GM10266 (cell line): ENCODE measurements at regions not wholly inside any gene's neighbourhood (a gene's known extent, or its start where the extent isn't known, plus 50 kb on each side); places are given as distances from the start of the nearest gene placed in this dataset.
A peak's percentile ranks its signal among the peaks of the same experiment; 100 is the strongest.

ENCODE experiments used
- DNase-seq: peaks from one replicate; pipeline ENCODE4 v3.0.0; 2012; ENCODE audit errors: extremely low spot score
- TF ChIP-seq, protein P1 (sequence below): IDR thresholded peaks from 2 replicates; pipeline ENCODE4 v1.5.1; 2012; ENCODE audit warnings: mild to moderate bottlenecking, low read depth; ENCODE audit not compliant: control insufficient read depth, insufficient read depth; ENCODE audit errors: missing control alignments

GRCh38 chr11:104713401-104713800 is 184.9 kb downstream of the CASP12 start:
- TF ChIP-seq, protein P1, sequence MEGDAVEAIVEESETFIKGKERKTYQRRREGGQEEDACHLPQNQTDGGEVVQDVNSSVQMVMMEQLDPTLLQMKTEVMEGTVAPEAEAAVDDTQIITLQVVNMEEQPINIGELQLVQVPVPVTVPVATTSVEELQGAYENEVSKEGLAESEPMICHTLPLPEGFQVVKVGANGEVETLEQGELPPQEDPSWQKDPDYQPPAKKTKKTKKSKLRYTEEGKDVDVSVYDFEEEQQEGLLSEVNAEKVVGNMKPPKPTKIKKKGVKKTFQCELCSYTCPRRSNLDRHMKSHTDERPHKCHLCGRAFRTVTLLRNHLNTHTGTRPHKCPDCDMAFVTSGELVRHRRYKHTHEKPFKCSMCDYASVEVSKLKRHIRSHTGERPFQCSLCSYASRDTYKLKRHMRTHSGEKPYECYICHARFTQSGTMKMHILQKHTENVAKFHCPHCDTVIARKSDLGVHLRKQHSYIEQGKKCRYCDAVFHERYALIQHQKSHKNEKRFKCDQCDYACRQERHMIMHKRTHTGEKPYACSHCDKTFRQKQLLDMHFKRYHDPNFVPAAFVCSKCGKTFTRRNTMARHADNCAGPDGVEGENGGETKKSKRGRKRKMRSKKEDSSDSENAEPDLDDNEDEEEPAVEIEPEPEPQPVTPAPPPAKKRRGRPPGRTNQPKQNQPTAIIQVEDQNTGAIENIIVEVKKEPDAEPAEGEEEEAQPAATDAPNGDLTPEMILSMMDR = no peak

GRCh38 chr11:104705490-104706190 is 192.6 kb downstream of the CASP12 start:
- DNase-seq = peak; percentile 16
- TF ChIP-seq, protein P1 = no peak

More at GRCh38 chr11:104713401-104713800, 184.9 kb downstream of the CASP12 start:
- no peak for DNase-seq

DNA sequence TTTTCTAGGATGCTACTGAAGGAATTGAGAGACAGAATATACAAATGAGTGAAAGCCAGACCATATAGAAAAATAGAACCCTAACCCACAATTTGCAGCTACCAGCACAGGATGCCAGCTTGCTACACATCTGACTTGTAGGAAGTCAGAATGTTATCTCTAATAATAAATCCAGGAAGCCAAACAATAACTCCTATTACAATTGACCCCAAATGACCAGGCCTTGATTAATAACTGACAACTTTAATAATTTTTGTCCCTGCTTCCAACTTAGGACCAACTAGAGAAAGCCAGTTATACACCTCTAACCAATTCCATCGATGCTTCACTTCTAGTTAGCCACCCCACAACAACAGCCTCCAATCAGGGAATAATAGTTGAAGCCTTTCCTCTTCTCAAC is 193.4 kb downstream of the CASP12 start:
- TF ChIP-seq, protein P1 = no peak
- no peak for DNase-seq

- TF ChIP-seq, protein P1 = no peak
- DNase-seq = no peak
These were observed 194.0 kb downstream of the CASP12 start for GRCh38 chr11:104704146-104704830.

DNA sequence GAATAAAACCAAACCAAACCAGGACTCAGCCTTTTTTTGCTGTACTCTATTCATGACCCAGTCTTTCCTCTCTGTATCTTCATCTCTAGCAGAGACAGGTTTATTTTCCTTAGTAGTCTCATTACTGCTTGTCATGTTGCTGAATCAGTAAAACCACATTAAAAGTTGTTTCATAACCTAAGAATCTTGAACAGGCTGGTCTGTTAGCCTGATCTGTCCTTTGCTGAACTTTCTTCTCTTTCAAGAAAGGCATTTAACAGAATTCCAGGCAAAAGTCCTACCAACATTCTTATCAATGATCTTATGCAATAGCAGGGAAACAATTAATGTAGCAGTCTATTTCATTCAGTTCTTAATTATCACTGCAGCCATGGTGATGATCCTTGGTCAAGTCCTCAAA is 197.7 kb downstream of the CASP12 start:
- DNase-seq = no peak
- TF ChIP-seq, protein P1 = no peak

- DNase-seq = no peak
- TF ChIP-seq, protein P1 = no peak
These were observed 198.3 kb downstream of the CASP12 start for GRCh38 chr11:104699981-104700380.

GRCh38 chr11:104695065-104695463 is 203.2 kb downstream of the CASP12 start:
- TF ChIP-seq, protein P1 = no peak
- no peak for DNase-seq
